H1 (cell line): ENCODE measurements at regions not wholly inside any gene's neighbourhood (a gene's known extent, or its start where the extent isn't known, plus 50 kb on each side); places are given as distances from the start of the nearest gene placed in this dataset.

Source experiments
- EP300 ChIP-seq, 2 experiments: IDR thresholded peaks; 1 replicate in 1 of 2; 2 replicates in 1 of 2; pipeline ENCODE4 v1.6.1; 2011 to 2012; ENCODE audit warnings: low read depth in 2 of 2, low read length in 2 of 2, mild to moderate bottlenecking in 2 of 2, borderline replicate concordance in 1 of 2, inconsistent platforms in 1 of 2, moderate library complexity in 1 of 2
- KDM5A ChIP-seq: fragments of 200-600 bp; IDR thresholded peaks from 2 replicates; pipeline ENCODE4 v1.7.1; 2012; ENCODE audit warnings: mild to moderate bottlenecking, low read length, inconsistent platforms, mixed read lengths

- TF ChIP-seq EP300 (IDR thresholded peaks at IDR 0.05; ENCODE audit: borderline replicate concordance in 1 of 2, low read depth in 2 of 2, low read length in 2 of 2) (no peak), KDM5A (no peak)
- TF ChIP-seq, all 59 proteins: peak for 0
Measured at GRCh38 chrX:27519226-27519625, 56.1 kb upstream of the PPP4R3C start (continued).
